Neural cell (in vitro differentiated cells): ENCODE measurements at regions not wholly inside any gene's neighbourhood (a gene's known extent, or its start where the extent isn't known, plus 50 kb on each side); places are given as distances from the start of the nearest gene placed in this dataset.
"Not testable (repeated sequence)": the region's sequence is repeated elsewhere in the genome, so short reads cannot be mapped to it uniquely, and the experiment has no call there.

ENCODE experiments used
- CTCF ChIP-seq: fragments of 450-650 bp; IDR thresholded peaks from 2 replicates; pipeline ENCODE4 v1.5.1; 2014; ENCODE audit warnings: antibody characterized with exemption, mild to moderate bottlenecking, moderate library complexity; ENCODE audit not compliant: poor library complexity, severe bottlenecking
- EP300 ChIP-seq: fragments of 450-650 bp; conservative IDR thresholded peaks from 2 replicates; pipeline ENCODE4 v1.6.1; 2014; ENCODE audit warnings: antibody characterized with exemption, mild to moderate bottlenecking, moderate library complexity; ENCODE audit not compliant: poor library complexity, severe bottlenecking
- EZH2 ChIP-seq: fragments of 200-600, 300-800 bp; shearing (Covaris generic), sonication (generic); IDR thresholded peaks from 2 replicates; pipeline ENCODE4 v1.6.1; 2014; ENCODE audit warnings: antibody characterized with exemption, low read length, borderline replicate concordance, mild to moderate bottlenecking; ENCODE audit not compliant: insufficient read depth, poor library complexity, severe bottlenecking
- POLR2AphosphoS5 ChIP-seq: IDR thresholded peaks from 2 replicates; pipeline ENCODE4 v1.6.1; 2012
- TF ChIP-seq, protein P1 (sequence below): IDR thresholded peaks from 2 replicates; pipeline ENCODE4 v1.6.1; 2012; ENCODE audit warnings: borderline replicate concordance

- TF ChIP-seq EP300, CTCF, EZH2, POLR2AphosphoS5: not testable (repeated sequence)
- TF ChIP-seq, protein P1, sequence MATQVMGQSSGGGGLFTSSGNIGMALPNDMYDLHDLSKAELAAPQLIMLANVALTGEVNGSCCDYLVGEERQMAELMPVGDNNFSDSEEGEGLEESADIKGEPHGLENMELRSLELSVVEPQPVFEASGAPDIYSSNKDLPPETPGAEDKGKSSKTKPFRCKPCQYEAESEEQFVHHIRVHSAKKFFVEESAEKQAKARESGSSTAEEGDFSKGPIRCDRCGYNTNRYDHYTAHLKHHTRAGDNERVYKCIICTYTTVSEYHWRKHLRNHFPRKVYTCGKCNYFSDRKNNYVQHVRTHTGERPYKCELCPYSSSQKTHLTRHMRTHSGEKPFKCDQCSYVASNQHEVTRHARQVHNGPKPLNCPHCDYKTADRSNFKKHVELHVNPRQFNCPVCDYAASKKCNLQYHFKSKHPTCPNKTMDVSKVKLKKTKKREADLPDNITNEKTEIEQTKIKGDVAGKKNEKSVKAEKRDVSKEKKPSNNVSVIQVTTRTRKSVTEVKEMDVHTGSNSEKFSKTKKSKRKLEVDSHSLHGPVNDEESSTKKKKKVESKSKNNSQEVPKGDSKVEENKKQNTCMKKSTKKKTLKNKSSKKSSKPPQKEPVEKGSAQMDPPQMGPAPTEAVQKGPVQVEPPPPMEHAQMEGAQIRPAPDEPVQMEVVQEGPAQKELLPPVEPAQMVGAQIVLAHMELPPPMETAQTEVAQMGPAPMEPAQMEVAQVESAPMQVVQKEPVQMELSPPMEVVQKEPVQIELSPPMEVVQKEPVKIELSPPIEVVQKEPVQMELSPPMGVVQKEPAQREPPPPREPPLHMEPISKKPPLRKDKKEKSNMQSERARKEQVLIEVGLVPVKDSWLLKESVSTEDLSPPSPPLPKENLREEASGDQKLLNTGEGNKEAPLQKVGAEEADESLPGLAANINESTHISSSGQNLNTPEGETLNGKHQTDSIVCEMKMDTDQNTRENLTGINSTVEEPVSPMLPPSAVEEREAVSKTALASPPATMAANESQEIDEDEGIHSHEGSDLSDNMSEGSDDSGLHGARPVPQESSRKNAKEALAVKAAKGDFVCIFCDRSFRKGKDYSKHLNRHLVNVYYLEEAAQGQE: not testable (repeated sequence)
Measured at GRCh38 chr6:6745637-6746332, 157.3 kb downstream of the LY86 start.
